DMS 273 treated with DMSO at 0.1 percent for 48 hours (cell line): ENCODE measurements at regions not wholly inside any gene's neighbourhood (a gene's known extent, or its start where the extent isn't known, plus 50 kb on each side); places are given as distances from the start of the nearest gene placed in this dataset.
"Not testable (repeated sequence)": the region's sequence is repeated elsewhere in the genome, so short reads cannot be mapped to it uniquely, and the experiment has no call there.

Experiments used
- DNase-seq: peaks from one replicate; lab custom pipeline; 2025; lab: John Stamatoyannopoulos, UW

DNA sequence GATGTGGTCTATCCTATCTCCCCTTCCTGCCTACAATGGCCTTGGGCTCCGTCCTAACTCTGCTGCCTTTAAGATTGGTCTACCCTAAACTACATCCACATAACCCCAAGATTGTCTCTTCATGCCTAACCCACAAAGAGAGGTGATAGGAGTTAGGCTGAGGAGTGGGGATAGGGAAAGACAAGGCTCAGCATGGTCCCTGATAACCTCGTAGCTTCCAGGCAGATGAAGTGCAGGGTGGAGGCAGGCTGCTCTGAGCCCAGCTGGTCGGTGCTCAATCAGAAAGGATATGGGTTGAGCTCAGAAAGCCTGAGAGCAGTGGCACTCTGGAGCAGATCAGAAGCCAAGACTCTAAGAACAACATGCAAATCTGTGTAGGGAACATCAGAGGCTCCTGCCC is 87.1 kb upstream of the KIF2A start:
- DNase-seq = not testable (repeated sequence)

GRCh38 chr5:62221881-62222280 is 84.1 kb upstream of the KIF2A start:
- DNase-seq = not testable (repeated sequence)

GRCh38 chr5:62222305-62222704 is 83.7 kb upstream of the KIF2A start:
- not testable (repeated sequence) for DNase-seq

GRCh38 chr5:62223312-62223670 is 82.7 kb upstream of the KIF2A start:
- DNase-seq = not testable (repeated sequence)

- DNase-seq = not testable (repeated sequence)
Measured at GRCh38 chr5:62224987-62225601, 80.9 kb upstream of the KIF2A start.

DNA sequence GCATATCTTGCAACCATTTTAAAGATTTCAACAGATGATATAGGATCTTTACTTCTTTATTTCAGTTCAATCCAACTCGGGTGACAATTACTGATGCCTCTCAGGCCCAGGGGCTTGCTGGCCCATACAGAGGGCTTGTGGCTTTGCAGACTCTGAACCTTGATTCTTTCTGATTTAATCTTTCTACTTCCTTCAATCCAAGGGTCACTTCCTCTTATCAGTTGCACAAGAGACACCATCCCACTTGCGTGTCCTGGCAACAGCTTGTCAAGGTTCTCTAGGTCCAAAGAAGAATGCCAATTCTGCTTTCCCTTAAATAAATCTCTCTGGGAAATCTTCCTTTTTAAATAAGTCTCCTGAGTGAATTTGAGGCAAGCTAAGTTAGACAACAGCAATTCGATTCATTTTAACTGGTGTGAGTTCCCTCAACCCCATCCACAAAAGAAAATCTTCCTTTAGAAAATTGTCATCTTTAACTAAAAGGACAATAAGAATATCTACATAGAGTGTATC is 75.1 kb upstream of the KIF2A start:
- not testable (repeated sequence) for DNase-seq

DNA sequence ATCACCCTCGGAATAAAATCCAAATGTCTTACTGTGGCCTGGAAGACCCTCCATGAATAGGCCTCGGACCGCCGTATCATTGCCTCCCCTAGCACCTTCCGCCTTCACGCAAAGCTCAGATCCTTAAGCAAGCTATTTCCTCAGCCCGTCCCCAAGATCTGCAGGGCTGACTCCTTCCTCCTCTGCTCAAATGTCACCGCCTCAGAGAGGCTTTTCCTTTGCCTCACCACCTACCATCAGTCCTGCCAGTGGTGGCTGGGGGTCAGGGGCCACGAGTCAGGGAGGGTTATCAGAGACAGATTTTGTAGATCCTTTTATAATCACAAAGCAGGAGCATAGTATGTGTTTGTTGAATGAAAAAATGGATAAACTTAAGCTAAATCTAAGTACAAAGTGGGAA is 74.4 kb upstream of the KIF2A start:
- DNase-seq = no peak

GRCh38 chr5:62232218-62232617 is 73.8 kb upstream of the KIF2A start:
- not testable (repeated sequence) for DNase-seq

DNA sequence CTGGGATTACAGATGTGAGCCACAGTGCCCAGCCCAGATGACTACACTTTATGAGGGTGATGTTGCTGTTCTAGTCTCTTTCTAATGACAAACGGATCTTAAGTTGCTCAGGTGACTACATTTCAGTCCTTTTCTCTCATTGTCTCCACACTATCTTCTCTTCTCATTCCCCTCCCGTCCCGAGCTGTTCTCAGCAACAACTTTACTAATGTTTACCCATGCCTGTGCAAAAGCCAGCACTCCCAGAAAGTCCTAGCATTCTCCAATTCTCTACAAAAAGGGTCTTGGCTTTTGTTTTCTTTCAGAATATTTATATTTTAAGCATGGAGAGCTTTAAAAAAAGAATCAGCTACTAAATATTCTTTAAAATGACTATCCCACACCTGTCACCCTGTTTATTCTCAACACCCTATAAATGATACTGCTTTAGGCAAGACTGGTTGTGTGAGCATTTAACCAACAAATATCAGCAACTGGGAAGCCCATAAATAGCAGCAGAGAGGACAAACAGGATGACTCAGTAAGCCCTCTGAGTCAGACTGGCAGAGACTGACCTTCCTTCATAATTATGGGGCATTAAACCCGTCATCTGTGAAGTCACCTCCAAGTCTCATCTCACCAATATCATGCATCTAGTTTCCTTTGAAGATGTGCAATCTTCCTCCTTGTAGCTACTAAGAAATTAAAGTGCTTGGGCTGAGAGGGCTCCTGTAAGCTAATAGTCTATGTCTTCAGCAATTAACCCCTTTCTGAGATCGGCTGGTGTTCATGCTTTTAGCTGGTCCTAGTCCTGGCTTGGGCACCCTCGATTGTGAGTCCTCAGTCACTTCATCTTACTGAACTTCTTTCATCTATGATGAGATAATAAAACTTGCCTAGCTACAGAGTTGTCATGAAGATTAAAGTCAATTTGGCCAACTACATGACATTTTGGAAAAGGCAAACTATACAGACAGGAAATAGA is 72.6 kb upstream of the KIF2A start:
- DNase-seq = not testable (repeated sequence)

- not testable (repeated sequence) for DNase-seq
Measured at GRCh38 chr5:62236593-62236992, 69.4 kb upstream of the KIF2A start.

GRCh38 chr5:62237944-62238343 is 68.1 kb upstream of the KIF2A start:
- DNase-seq = not testable (repeated sequence)

- DNase-seq = not testable (repeated sequence)
Measured at GRCh38 chr5:62238584-62238983, 67.4 kb upstream of the KIF2A start.

- DNase-seq = not testable (repeated sequence)
Measured at GRCh38 chr5:62240494-62240893, 65.5 kb upstream of the KIF2A start.

- not testable (repeated sequence) for DNase-seq
Measured at GRCh38 chr5:62242000-62242399, 64.0 kb upstream of the KIF2A start.

DNA sequence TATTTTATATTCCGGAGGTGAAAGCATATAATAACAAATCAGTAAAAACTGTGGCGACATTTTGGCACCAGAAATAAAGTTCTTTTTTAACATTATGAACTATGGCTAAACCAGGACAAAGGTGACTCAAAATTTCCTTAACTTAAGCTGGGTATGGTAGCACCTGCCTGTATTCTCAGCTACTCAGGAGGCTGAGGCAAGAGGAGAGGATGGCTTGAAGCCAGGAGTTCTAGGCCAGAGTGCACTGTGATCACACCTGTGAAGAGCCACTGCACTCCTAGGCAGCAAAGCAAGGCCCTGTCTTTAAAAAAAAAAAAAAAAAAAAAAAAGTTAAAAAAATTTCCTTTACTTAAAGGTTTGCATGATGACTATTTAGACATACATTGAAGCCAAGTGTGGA is 63.0 kb upstream of the KIF2A start:
- not testable (repeated sequence) for DNase-seq

DNA sequence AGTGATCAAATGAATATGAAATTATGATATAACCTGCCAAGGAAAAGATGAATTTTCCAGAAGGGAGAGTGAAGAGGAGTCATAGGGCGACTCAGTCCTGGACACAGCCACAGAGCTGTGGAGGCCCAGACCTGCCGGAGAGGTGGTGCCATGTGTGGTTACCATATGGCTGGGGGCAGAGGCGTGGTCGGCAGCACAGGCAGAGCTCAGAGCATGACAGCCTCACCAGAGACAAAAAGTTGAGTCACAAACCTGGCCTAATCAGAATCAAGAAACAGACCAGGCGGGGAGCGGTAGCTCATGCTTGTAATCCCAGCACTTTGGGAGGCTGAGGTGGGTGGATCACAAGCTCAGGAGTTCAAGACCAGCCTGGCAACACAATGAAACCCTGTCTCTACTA is 57.8 kb upstream of the KIF2A start:
- DNase-seq = peak; percentile 10

DNA sequence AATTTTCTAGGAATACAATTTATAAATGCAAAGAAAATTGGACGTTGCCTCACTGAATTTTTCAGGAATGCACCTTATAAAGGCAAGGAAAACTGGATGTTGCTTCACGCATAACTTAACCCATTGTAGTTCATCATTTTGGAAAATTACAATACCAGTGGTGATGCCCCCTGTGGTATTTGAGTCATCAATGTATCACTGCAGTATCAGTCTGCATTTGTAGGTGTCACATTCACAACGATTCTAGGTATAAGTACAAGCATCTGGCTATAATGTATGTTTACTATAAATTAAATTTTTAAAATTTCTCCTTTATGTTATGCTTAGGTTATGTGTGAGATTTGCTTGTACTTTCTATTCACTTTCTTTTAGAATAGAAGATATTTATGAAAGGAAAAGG is 55.9 kb upstream of the KIF2A start:
- not testable (repeated sequence) for DNase-seq

DNA sequence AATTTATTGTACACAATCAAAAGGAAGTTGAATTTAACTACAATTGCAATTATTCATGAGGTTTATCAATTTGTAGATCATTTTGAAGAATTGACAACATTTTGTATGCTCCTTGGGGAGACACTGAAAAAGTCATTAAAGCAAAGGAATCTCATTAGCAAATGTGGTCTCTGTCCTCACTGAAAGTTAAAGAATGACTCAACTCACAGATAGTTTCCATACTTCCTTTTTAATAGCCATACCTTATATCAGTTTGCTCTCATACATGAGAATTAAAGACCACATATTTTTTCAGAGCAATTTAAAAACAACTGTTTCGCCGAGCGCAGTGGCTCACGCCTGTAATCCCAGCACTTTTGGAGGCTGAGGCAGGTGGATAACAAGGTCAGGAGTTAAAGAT is 55.1 kb upstream of the KIF2A start:
- DNase-seq = not testable (repeated sequence)

DNA sequence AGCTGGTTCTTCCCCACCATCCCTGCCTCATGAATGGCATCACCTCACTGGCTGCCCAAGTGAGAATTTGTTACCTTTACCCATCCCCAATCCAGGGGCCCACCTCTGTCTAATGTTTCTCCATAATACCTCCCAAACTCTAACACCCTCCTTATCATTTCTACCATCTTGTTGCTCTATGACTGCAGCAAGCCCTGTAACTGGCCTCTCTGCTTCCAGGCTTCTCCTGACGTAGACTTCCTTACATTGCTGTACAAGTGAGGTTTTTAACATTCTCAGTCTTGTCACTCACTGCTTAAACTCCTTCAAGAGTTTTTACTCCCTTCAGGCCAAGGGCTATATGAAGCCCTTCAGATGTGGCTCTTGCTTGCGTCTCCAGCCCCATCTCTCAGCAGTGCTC is 53.5 kb upstream of the KIF2A start:
- DNase-seq = not testable (repeated sequence)

GRCh38 chr5:62255551-62255950 is 50.5 kb upstream of the KIF2A start:
- not testable (repeated sequence) for DNase-seq

- DNase-seq = peak; percentile 83
Measured at GRCh38 chr5:62256161-62257019, 49.6 kb upstream of the KIF2A start.
